ENCODE measurements at regions not wholly inside any gene's neighbourhood (a gene's known extent, or its start where the extent isn't known, plus 50 kb on each side); places are given as distances from the start of the nearest gene placed in this dataset.
"Not testable (repeated sequence)": the region's sequence is repeated elsewhere in the genome, so short reads cannot be mapped to it uniquely, and the experiment has no call there.

DNA sequence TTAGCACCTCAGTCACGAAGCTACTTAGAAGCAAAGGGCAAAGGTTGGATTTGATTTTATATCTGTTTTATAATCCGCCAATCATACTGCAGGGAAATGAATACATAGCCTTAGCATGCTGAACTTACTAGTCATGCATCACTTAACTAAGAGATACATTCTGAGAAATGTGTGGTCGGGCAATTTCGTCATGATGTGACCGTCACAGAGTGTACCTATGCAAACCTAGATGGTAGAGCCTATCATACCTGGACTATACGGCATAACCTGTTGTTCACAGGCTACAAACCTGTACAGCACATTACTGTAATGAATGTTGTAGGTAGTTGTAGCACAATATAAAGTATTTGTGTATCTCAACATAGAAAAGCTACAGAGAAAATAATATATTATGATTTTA, 345.2 kb upstream of the RGS17 start:
- TF ChIP-seq CTCF (IDR thresholded peaks at IDR 0.05) (no peak), EP300 (IDR thresholded peaks at IDR 0.05) (no peak), POLR2AphosphoS5 (IDR thresholded peaks at IDR 0.05) (no peak), POLR2A (IDR thresholded peaks at IDR 0.05) (no peak)
- Histone ChIP-seq H3K36me3 (no peaks in the 10 kb centered on the region), H3K9me3 (no peaks in the 10 kb centered on the region), H3K27ac (no peak overlapping the region), H3K27me3 (no peaks in the 10 kb centered on the region), H3K4me1 (no peaks in the 10 kb centered on the region), H3K4me3 (no peak overlapping the region)
- DNase-seq = no peak
- WGBS, 2 donors = 88% methylated on average over 6 of the region's 6 CpGs
- ATAC-seq (ENCODE audit: low FRiP score in 2 of 2) = no peak

GRCh38 chr6:153465050-153465449, 334.0 kb upstream of the RGS17 start:
- Histone ChIP-seq H3K27ac (no peak overlapping the region), H3K4me1 (no peaks in the 10 kb centered on the region), H3K9me3 (no peaks in the 10 kb centered on the region), H3K36me3 (no peaks in the 10 kb centered on the region), H3K27me3 (no peaks in the 10 kb centered on the region), H3K4me3 (no peak overlapping the region)
- TF ChIP-seq POLR2AphosphoS5 (IDR thresholded peaks at IDR 0.05) (no peak), EP300 (IDR thresholded peaks at IDR 0.05) (no peak), POLR2A (IDR thresholded peaks at IDR 0.05) (no peak), CTCF (IDR thresholded peaks at IDR 0.05) (no peak)
- DNase-seq = no peak
- 78 to 87% methylated on average over 2 of the region's 2 CpGs for WGBS, 2 donors
- ATAC-seq (ENCODE audit: low FRiP score in 2 of 2) = no peak

DNA sequence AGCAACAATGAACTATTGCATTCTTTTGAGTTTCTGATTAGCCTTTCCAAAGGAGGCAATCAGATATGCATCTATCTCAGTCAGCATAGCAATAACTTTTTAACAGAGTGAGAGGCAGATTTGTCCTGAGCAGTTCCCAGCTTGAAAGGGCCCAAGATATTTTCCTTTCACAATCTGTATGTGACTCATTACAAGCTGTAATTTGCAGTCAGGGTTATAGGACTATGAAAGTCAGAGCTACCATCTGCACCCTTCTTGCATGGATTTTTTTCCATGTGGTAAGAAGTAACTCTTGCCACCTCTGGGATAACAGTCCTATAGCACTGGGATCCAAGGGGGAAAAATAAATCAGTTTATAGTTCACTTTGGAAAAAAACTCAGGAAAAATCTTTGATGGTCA, 318.2 kb upstream of the RGS17 start:
- no peaks in the 10 kb centered on the region for H3K27me3 ChIP-seq
- no peak for DNase-seq
- no peaks in the 10 kb centered on the region for H3K9me3 ChIP-seq
- H3K4me1 ChIP-seq = no peaks in the 10 kb centered on the region
- no peak for TF ChIP-seq POLR2AphosphoS5 (IDR thresholded peaks at IDR 0.05)
- TF ChIP-seq EP300 (IDR thresholded peaks at IDR 0.05) = no peak
- no peak for TF ChIP-seq POLR2A (IDR thresholded peaks at IDR 0.05)
- no peak for TF ChIP-seq CTCF (IDR thresholded peaks at IDR 0.05)
- no peaks in the 10 kb centered on the region for H3K36me3 ChIP-seq
- H3K4me3 ChIP-seq = no peak overlapping the region
- no peak overlapping the region for H3K27ac ChIP-seq
- ATAC-seq (ENCODE audit: low FRiP score in 2 of 2) = no peak

DNA sequence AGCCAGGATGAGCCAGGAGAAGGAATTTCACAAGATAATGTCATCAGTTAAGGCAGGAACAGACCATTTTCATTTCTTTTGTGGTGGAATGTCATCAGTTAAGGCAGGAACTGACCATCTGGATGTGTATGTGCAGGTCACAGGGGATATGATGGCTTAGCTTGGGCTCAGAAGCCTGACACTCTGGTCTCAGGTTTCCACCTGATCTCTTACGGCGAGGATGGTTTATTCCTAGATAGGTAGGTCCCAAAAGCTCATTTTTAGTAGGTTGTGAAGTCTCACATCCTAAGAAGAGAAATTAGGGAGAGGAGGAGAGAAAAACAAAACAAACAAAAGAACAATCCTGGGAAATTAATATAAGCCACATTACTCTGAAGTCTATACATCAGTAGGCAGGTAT, 311.7 kb upstream of the RGS17 start:
- not testable (repeated sequence) for H3K36me3 ChIP-seq; H3K27me3 ChIP-seq; H3K27ac ChIP-seq; H3K4me3 ChIP-seq; H3K4me1 ChIP-seq; ATAC-seq (ENCODE audit: low FRiP score in 2 of 2); DNase-seq; H3K9me3 ChIP-seq
- 73 to 93% methylated on average over 2 of the region's 2 CpGs for WGBS, 2 donors

DNA sequence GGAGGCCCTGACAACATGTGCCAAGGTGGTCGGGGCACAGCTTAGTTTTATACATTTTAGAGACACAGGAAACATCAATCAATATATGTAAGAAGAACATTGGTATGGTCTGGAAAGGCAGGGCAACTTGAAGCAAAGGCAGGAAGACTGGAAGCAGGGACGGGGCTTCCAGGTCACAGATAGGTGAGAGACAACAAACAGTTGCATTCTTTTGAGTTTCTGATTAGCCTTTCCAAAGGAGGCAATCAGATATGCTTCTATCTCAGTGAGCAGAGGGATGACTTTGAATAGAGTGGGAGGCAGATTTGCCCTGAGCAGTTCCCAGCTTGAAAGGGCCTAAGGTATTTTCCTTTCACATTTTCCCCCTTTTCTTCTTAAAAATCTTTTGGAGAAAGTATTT, 311.0 kb upstream of the RGS17 start:
- DNase-seq = no peak
- ATAC-seq (ENCODE audit: low FRiP score in 2 of 2) = no peak
- no peaks in the 10 kb centered on the region for H3K36me3 ChIP-seq
- no peak overlapping the region for H3K4me3 ChIP-seq
- H3K9me3 ChIP-seq = no peaks in the 10 kb centered on the region
- 37 to 39% methylated on average over 2 of the region's 2 CpGs for WGBS, 2 donors
- no peak overlapping the region for H3K27ac ChIP-seq
- no peaks in the 10 kb centered on the region for H3K4me1 ChIP-seq
- TF ChIP-seq CTCF (IDR thresholded peaks at IDR 0.05) (no peak), POLR2A (IDR thresholded peaks at IDR 0.05) (no peak), EP300 (IDR thresholded peaks at IDR 0.05) (no peak), POLR2AphosphoS5 (IDR thresholded peaks at IDR 0.05) (no peak)
- H3K27me3 ChIP-seq = no peaks in the 10 kb centered on the region
